Thyroid gland (tissue), 4 donors: ENCODE measurements at regions not wholly inside any gene's neighbourhood (a gene's known extent, or its start where the extent isn't known, plus 50 kb on each side); places are given as distances from the start of the nearest gene placed in this dataset.
"Not testable (repeated sequence)": the region's sequence is repeated elsewhere in the genome, so short reads cannot be mapped to it uniquely, and the experiment has no call there.

ENCODE experiments used
- DNase-seq, 2 donors: peaks; one replicate each; pipeline ENCODE4 v3.0.0-alpha.2; 2019
- H3K27ac ChIP-seq, 3 donors: fragments of 200-600 bp; sonication (generic); 1 replicate in 2 of 3; 2 replicates in 1 of 3; pipeline ENCODE4 v1.5.1; 2016 to 2019; ENCODE audit warnings: mild to moderate bottlenecking in 1 of 3, moderate library complexity in 1 of 3
- H3K27me3 ChIP-seq: fragments of 200-600 bp; sonication (generic); one replicate; pipeline ENCODE4 v1.5.1; 2019
- H3K36me3 ChIP-seq, 2 donors: fragments of 200-600 bp; sonication (generic); one replicate each; pipeline ENCODE4 v1.5.1; 2016 to 2019
- H3K4me1 ChIP-seq, 2 donors: fragments of 200-600 bp; sonication (generic); one replicate each; pipeline ENCODE4 v1.5.1; 2017 to 2019
- H3K4me3 ChIP-seq, 3 donors: fragments of 200-600 bp; sonication (generic); replicated peaks in 1 of 3; 1 replicate in 2 of 3; 2 replicates in 1 of 3; pipeline ENCODE4 v1.5.1; 2016; ENCODE audit warnings: mild to moderate bottlenecking in 1 of 3
- H3K9me3 ChIP-seq: fragments of 200-600 bp; sonication (generic); one replicate; pipeline ENCODE4 v1.5.1; 2017
- CTCF ChIP-seq, 6 experiments: fragments of 200-600 bp in 3 of 6; fragments of 450-650 bp in 3 of 6; sonication (generic) in 3 of 6; IDR thresholded peaks; one replicate each; pipeline ENCODE4 v1.5.1; 2016 to 2019; ENCODE audit warnings: antibody characterized with exemption in 6 of 6, mild to moderate bottlenecking in 2 of 6, inconsistent platforms in 1 of 6, moderate library complexity in 1 of 6
- POLR2A ChIP-seq, 2 donors: fragments of 450-650 bp; IDR thresholded peaks; one replicate each; pipeline ENCODE4 v1.6.1; 2017; ENCODE audit warnings: antibody characterized with exemption in 2 of 2, mild to moderate bottlenecking in 2 of 2, moderate library complexity in 1 of 2
- WGBS, 2 donors: methylation state at CpG; one replicate each; pipeline ENCODE4 v1.1.5; 2017; 5-methylcytosine and 5-hydroxymethylcytosine counted together
- intact Hi-C: fragments of 100-400 bp; cut with DNase I; formaldehyde crosslinking; loops from one replicate; pipeline ENCODE4 v1.15.1; 2023

GRCh38 chr3:71944482-71945065 is 159.6 kb upstream of the PROK2 start:
- DNase-seq: no peak
- TF ChIP-seq POLR2A (IDR thresholded peaks at IDR 0.05) (no peak), CTCF (IDR thresholded peaks at IDR 0.05) (no peak)
- no peaks in the 10 kb centered on the region for H3K36me3 ChIP-seq
- H3K9me3 ChIP-seq: no peaks in the 10 kb centered on the region
- H3K4me3 ChIP-seq: no peak overlapping the region
- H3K27ac ChIP-seq: no peak overlapping the region
- no peaks in the 10 kb centered on the region for H3K4me1 ChIP-seq
- 78 to 79% methylated on average over 5 of the region's 5 CpGs for WGBS, 2 donors
- no peaks in the 10 kb centered on the region for H3K27me3 ChIP-seq
- intact Hi-C loops: no loop called here

GRCh38 chr3:71942432-71943187 is 157.7 kb upstream of the PROK2 start:
- intact Hi-C loops: no loop called here
- TF ChIP-seq POLR2A (IDR thresholded peaks at IDR 0.05): no peak
- TF ChIP-seq CTCF (IDR thresholded peaks at IDR 0.05): no peak
- Histone ChIP-seq H3K4me1 (no peaks in the 10 kb centered on the region), H3K9me3 (no peaks in the 10 kb centered on the region), H3K27ac (no peak overlapping the region), H3K27me3 (no peaks in the 10 kb centered on the region), H3K36me3 (no peaks in the 10 kb centered on the region), H3K4me3 (no peak overlapping the region)
- WGBS, 2 donors: 72 to 76% methylated on average over 9 of the region's 9 CpGs
- DNase-seq: no peak

GRCh38 chr3:71940486-71940885 is 155.5 kb upstream of the PROK2 start:
- Histone ChIP-seq H3K36me3 (no peaks in the 10 kb centered on the region), H3K27ac (no peak overlapping the region), H3K4me1 (no peaks in the 10 kb centered on the region), H3K27me3 (no peaks in the 10 kb centered on the region), H3K9me3 (no peaks in the 10 kb centered on the region), H3K4me3 (no peak overlapping the region)
- intact Hi-C loops: no loop called here
- DNase-seq: no peak
- 88 to 89% methylated on average over 1 of the region's 1 CpG for WGBS, 2 donors
- TF ChIP-seq POLR2A (IDR thresholded peaks at IDR 0.05) (no peak), CTCF (IDR thresholded peaks at IDR 0.05) (no peak)

GRCh38 chr3:71938081-71938480 is 153.1 kb upstream of the PROK2 start:
- H3K36me3 ChIP-seq, H3K27me3 ChIP-seq, H3K9me3 ChIP-seq, DNase-seq, H3K27ac ChIP-seq, intact Hi-C loops, H3K4me1 ChIP-seq, H3K4me3 ChIP-seq: not testable (repeated sequence)
- 80 to 92% methylated on average over 3 of the region's 3 CpGs for WGBS, 2 donors

- Histone ChIP-seq H3K9me3 (no peaks in the 10 kb centered on the region), H3K4me1 (no peaks in the 10 kb centered on the region), H3K4me3 (no peak overlapping the region), H3K36me3 (no peaks in the 10 kb centered on the region), H3K27me3 (no peaks in the 10 kb centered on the region), H3K27ac (no peak overlapping the region)
- WGBS, 2 donors: 88 to 91% methylated on average over 8 of the region's 8 CpGs
- no peak for DNase-seq
- TF ChIP-seq CTCF (IDR thresholded peaks at IDR 0.05) (no peak), POLR2A (IDR thresholded peaks at IDR 0.05) (no peak)
- intact Hi-C loops: no loop called here
These were observed 151.7 kb upstream of the PROK2 start for GRCh38 chr3:71936681-71937080.
